ENCODE measurements at regions not wholly inside any gene's neighbourhood (a gene's known extent, or its start where the extent isn't known, plus 50 kb on each side); places are given as distances from the start of the nearest gene placed in this dataset.

DNA sequence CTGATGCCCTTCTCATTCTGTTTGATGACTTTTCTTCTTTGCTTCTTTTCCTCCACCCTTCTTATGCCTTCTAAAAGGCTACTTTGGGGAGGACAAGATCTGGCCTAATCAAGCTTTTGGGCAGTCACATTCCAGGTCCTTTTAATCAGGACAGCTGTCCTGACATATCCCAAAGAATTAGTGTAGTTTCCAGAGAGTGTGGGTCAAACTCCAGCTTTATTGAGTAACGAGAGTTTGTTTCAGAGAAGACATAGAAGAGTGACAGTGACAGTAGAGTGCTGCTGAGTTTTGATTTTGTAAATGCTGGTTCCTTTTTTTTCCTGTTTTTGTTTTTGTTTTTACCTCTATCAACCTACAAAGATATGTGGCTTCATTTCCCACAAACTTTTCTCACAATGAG lies 158.4 kb upstream of the SESN3 start:
- no peak for DNase-seq (ENCODE audit: low read depth, low spot score)

DNA sequence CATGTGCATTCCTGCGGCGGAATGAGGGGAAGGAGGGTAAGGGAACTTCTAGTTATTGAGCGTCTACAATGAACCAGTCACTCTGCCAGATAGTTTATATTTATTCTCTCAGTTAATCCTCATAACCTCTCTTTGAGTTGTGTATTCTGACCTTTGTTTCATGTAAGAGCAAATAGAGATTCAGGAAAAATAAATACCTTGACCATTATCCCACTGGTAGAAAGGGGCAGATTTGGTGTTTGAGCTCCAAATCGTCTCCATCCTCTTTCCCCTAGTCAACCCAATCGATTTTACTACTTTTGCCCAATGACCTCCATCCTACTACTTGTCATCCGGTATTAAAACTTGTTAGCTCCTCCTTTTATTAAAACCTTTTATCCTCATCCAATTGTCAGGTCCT lies 157.1 kb upstream of the SESN3 start:
- DNase-seq (ENCODE audit: low read depth, low spot score) = no peak

DNA sequence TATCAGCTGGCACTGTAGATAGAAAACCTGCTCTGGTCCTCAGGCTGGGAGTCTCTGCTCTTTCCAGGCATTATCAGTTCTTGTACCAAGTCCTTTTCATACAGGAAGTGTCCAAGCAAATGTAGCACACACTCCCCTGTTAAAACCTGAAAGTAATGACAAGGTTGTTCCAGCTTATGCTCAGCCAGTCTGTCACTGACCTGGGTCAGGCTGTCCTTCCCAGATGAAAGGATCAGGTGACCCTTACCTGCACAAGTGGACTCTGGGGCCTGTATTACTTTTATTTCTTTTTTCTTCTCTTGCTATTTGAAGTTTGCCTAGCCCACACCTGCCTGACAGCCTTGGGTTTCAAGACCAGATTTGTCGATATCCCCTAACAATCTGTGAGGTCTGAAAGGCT lies 156.3 kb upstream of the SESN3 start:
- DNase-seq (ENCODE audit: low read depth, low spot score) = no peak

DNA sequence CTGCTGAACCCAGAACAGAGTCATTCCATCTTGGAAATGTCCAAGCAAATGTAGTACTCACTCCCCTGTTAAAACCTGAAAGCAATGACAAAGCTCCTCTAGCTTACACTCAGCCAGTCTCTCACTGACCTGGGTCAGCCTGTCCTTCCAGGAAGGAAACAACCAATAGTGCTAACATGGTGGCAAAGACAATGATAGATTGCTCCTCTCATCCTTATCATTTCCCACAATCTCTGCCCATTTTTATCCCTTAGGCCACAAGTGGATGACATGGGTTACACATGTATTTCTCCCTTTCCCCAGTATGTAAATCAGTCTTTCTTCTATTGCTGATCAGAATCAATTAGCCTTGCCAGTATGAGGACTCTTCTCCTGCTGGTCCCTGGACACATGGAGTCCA lies 154.6 kb upstream of the SESN3 start:
- DNase-seq (ENCODE audit: low read depth, low spot score) = no peak

DNA sequence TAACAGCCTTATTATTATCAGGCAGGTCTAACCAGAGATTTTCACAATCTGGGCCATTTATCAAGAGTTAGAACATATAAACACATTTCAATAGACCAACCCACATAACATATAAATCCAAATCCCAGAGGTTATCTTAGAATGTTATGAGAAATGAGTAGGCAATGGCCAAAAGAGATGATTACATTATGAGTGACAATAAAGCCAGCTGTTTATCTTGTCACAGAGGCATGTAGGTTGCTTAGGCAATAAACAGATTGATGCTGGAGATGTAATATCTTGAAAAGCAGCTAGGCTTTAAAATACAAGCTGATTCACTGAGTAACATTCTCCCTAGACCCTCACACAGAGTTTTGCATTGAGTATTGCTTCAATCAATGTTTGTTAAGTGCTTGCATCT lies 148.5 kb upstream of the SESN3 start:
- no peak for DNase-seq (ENCODE audit: low read depth, low spot score)

DNA sequence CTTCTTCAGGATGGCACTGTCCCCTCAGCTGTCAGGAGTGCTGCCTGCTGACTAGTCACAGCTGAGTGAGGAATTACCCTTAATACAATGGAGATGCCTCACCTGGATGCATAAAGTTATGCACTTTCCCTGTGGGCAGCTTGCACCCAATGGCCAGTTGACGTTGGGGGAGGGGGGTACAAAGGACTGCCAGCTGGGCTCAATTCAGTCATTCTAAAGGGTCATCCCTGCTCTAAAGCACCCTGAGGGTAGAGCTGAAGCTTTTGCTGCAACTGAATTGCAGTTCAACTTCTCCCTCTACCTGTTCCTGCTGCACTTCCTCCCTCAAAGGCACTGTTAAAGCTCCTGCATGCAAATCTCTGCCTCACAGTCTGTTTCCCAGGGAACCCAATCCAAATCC lies 147.8 kb upstream of the SESN3 start:
- no peak for DNase-seq (ENCODE audit: low read depth, low spot score)

DNA sequence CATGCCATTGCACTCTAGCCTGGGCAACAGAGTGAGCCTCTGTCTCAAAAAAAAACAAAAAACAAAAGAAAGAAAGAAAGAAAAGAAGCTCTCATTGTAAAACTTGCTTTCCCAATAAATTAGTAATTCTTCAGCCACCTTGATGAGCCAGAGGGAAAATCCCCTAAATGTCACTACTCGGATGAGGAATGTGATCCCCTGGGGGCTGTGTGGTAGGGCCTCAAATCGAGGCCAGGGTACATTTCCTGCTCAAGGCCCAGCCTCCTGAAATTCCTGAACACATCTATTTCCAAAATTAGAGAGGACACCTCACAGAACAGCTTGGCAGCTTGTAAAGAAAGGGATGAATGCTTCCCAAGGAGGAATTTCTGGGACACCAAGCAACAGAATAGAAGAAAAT lies 147.1 kb upstream of the SESN3 start:
- no peak for DNase-seq (ENCODE audit: low read depth, low spot score)

DNA sequence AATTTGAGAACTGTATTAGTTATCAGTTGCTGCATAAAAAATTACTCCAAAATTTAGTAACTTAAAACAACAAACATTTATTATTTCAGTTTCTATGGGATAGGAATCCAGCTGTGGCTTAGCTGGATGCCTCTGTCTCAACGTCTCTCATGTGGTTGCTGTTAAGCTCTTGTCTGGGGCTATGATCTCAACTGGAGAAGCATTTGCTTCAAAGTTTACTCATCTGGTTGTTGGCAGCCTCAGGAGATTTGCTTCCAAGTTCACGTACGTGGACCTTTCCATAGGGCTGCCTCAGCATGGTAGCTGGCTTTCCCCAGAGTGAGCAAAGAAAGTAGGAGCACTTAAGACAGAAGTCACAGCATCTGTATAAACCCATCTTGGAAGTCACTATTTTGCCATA lies 144.9 kb upstream of the SESN3 start:
- DNase-seq (ENCODE audit: low read depth, low spot score) = no peak

DNA sequence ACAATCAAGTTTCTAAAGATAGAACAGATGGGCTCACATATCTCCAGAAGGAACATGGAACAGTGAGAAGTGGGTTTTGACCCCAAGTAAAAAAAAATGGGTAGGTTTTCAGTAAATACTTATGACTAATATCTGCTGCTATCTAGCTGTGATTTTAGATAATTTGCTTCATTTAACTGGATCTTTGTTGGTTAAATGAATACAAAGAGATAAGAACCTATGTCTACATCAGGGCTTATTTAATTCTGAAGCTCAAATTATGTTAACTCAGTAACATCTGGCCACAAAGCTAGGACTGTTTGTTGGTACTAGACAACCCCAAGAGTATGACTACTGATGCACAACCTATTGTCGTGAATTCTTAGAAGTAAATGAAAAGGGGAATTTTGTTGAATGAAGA lies 144.4 kb upstream of the SESN3 start:
- DNase-seq (ENCODE audit: low read depth, low spot score) = no peak

DNA sequence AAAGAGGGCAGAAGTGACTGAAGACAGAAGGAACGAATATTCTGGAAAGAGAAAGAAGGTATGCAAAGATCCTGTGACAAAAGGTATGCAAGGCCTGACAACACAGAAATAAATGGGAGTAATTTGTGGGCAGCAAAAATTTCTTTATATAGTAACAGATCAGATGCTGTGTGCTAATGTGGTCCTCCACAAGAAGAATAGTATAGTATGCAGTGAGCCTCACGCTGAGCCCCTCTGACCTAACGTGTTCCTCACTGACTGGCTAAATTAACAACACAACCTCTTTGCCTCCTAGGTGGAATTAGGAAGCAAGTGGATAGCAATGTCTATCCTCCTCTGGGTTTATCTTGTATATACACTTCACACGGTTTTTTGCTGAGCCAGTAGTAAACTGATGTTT lies 143.1 kb upstream of the SESN3 start:
- DNase-seq (ENCODE audit: low read depth, low spot score) = no peak

DNA sequence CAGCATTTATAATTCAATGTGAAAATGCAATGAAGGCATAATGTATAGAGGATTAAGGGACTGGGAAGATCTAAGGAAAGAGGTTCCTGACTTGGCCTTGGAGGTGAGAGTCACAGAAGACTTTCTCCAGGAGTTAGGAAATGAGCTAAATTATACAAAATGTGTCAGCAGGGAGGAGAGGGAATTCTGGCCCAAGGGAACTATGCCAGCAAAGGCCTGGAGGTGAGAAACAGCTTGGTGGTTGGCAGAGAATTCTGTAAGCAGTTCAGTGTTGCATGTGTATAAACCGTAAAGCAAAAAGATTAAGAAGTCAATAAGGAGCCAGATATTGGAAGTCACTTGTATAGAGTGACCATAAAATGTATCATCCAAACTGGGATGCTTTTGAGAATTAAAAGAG lies 142.2 kb upstream of the SESN3 start:
- no peak for DNase-seq (ENCODE audit: low read depth, low spot score)

DNA sequence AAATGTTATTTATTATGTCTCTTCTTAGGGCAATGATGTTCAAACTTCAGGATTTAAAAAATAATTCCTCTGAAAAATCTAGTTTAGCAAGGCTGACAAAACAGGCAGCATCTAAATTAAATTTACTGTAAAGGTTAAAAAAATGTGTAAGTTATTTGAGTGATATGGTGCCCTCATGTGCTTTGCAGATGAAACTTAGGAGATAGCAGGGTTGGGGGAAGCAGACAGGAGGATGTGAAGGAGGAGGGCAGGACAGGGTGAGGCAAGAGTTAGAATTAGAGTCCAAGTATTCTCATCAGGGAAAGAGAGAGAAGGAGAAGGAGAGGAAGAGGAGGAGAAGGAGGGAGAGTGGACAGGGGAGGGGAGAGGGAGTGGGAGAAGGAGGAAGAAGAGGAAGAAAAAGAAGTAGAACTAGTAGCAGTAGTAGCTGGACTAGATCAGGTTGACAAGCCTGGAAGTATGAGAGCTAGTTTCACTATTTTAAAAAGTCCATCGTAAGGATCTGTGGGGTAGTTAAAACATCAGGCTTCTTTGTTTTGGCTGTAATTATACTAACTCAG lies 141.2 kb upstream of the SESN3 start:
- no peak for DNase-seq (ENCODE audit: low read depth, low spot score)

DNA sequence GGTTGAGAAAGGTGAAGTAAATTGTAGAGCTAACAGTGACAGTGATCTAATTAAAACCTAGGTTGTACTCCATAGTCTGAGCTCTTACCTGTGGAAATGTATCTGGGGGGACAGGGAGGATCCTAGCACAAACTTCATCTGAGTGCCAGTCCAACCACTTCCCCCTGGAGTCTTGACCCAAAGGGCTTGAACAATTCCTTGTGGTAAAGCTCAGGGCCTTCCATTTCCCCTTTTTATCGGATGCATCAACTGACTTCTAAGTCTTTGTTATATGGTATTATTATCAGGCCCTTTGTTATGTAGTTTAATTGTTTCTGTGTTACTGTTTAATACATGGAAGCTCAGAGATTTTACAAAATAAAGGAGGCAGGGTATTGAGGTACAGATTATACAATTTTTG lies 140.2 kb upstream of the SESN3 start:
- no peak for DNase-seq (ENCODE audit: low read depth, low spot score)

DNA sequence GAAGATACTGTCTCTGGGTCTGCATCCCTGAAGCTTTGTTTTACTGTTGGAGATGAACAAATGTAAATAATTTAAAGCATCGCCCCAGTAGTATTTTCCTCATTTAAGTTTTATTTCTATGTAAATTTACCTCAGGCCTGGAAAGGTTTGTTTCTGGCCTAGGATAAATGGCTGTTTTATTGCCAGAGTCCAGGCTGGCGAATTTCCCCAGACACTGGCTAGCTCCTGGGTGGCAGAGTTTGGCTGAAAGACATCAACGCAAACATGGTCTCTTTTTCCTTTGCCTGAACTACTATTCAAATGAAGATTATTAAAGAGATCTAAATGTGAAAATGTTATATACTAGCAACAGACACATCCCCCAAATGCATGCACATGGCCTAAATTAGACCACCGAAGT lies 136.7 kb upstream of the SESN3 start:
- no peak for DNase-seq (ENCODE audit: low read depth, low spot score)

DNA sequence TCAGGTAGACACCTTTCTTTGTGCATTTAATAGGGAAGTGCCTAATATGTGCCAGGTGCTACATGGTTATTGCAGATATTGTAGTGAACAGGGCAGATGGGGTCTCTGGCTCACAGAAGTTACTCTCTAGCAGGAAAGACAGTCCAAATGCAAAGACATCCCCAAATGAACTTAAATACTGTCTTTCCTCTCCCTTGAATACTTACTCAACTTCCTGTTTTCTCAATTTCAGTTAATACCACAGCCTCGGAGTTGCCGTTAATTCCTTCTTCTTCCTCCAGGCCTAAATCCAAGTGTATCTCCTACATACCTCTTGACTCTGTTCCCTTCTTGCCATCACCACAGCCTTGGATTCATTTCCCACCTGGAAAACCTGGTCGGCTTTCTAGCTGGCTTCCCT lies 134.3 kb upstream of the SESN3 start:
- DNase-seq (ENCODE audit: low read depth, low spot score) = no peak

DNA sequence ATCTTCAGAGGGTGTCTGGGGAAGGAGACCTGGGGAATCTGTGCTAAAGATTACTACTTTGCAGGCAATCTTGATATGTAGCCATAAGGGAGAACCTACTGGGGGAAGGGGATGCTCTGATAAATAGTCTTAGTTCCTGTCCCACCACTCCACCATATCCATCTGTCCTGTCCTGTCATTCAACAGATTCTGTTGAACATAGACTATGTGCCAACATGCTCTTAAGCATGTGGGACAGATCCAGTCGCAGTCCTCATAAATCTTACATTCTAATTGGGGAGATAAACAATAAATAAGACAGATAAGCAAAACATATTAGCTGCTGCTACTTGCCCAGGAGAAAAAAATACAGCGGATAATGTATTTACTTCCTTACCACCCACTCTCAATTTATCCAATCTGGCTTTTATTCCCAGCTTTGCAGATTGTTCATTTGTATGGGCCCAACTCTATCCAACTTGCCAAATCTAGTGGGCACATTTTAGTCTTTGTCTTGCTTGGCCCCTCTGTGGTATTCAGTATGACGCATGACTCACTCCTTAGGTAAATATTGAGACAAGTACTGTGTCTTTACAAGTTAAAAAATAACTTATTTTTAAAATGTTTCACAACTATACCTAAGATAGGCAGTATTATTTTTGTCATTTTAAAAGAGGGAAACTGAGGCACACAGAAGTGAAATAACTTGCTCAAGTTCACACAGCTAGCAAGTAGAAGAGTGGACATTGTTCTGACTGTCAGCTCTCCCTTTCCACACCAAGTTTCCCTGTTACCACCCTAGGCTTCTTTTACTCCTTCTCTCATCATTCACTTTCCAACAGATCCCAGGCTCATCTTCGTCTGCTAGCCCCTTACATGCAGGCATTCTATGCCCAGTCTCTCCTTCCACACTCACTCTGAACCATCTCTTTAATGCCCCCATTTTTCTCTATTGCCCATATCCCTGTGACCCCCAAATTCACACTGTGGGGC lies 133.6 kb upstream of the SESN3 start:
- DNase-seq (ENCODE audit: low read depth, low spot score) = no peak

DNA sequence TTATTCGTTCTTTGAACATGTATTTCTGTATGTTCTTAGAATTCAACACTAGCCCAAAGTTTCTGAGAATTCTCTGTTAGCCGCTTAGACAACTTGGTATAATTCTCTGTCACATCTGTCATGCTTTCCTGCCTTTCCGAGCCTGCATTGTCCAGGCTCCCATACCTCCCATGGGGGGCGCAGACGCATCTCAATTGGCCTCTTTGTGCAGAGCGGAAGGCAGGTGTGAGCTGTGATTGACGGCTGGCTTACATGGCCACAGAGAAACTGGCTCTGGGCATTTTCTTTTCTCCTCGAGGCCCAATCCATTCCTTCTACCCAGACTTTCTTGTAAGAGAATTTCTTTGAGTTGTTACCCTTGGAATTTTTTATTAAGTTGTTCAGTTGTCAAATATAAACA lies 132.7 kb upstream of the SESN3 start:
- DNase-seq (ENCODE audit: low read depth, low spot score) = no peak

DNA sequence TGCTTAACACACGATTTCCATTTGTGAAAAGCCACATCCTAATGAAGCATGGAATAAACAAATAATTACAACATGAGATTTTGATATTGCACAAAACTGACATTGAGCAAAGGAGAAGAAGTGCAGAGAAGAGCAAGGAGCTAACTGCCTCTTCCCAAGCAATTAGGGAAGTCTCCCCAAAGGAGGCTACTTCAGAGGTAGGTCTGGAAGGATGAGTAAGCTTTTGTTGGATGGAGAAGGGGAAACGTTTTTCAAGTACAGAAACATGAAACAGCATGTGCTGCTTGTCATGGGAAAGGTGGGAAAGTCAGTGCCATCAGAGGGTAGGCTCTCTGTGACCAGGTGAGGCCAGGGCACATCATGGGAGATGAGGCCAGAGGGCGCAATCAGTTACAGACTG lies 132.2 kb upstream of the SESN3 start:
- DNase-seq (ENCODE audit: low read depth, low spot score) = no peak

DNA sequence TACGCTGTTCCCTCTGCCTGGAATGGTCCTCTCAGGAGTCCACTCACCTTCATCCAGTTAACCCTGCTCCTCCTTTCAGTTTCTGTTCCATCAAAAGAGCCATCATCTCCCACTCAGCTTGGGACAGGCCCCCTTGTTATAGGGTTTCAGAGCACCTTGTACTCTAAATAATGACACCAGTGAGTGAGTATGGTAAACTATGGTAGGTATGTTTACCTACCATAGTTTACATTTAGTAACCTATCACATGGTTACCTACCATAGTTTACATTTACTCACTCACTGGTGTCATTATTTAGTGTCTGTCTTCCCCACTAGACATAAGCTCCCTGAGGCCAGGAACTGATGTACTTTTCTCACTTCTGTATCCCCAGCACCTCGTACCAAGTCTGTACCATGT lies 130.2 kb upstream of the SESN3 start:
- DNase-seq (ENCODE audit: low read depth, low spot score) = no peak

DNA sequence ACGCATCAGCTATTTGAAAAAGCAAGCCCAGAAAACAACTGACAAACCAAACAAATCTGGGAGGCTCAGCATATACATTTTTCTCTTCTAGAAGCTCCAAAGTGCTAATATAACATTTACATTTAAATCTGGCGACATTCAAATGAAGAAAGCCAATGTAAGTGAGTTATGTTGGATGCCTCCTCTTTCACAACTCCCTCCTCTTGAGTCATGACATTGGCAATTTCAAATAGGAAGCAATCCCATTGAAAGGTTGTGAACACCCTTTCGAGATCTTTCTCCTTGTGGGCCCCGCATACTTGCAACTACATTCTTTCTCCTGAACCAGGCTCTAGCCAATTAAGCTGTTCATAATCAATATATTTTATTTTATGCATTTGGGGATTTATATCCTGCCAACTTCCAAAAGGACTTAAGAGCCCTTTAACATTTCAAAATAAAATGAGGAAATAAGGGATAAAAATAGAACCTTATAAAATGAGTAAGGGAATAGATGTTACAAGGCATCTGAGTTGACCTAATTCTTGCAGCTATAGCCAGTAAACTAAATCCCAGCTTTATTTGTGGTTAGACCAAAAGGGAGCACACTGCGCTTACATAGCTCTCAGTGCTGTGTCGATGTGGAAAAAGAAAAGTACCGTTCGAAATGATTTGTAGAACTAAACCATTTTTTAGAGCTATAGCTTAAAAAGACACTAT lies 129.5 kb upstream of the SESN3 start:
- DNase-seq (ENCODE audit: low read depth, low spot score) = no peak

DNA sequence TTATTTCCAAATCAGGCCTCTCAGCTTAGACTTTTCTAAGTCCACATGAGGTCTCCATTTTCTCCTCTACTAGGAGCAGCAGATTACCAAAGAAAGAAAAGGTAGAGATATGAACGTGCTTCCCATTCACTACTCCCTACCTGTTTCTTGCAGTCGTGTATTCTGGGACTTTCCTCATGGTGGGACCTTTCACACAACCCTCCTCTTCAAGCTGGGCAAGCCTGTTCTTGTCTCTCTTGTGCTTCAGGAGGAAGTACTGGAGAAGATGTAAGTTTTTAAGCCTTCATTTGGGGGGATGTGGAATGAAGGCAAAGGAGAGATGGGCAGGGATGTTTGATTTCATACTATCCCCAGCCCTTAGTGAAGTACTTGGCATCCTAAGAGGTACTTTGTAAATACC lies 128.8 kb upstream of the SESN3 start:
- no peak for DNase-seq (ENCODE audit: low read depth, low spot score)

DNA sequence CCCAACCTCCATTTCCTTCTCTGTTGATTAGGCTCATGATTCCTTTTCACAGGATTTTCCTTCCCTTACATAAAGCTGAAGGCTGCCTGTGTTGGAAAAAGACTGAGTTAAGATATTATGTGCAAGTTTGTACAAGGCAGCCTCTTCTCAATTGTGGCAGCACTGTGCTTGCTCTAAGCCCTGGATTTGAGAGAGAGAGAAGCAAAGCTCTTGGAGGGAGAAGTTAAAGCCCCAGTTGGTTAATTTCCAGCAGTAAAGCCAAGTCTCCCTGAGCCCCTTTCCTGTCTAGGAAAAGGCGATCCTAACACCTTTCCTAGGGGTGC lies 128.3 kb upstream of the SESN3 start:
- DNase-seq (ENCODE audit: low read depth, low spot score) = no peak

All from pulmonary artery endothelial cell (primary cell).